ENCODE measurements at regions not wholly inside any gene's neighbourhood (a gene's known extent, or its start where the extent isn't known, plus 50 kb on each side); places are given as distances from the start of the nearest gene placed in this dataset.
"Not testable (repeated sequence)": the region's sequence is repeated elsewhere in the genome, so short reads cannot be mapped to it uniquely, and the experiment has no call there.

GRCh38 chr1:83505148-83505547 lies 493.8 kb downstream of the TTLL7 start:
- no peak for DNase-seq

DNA sequence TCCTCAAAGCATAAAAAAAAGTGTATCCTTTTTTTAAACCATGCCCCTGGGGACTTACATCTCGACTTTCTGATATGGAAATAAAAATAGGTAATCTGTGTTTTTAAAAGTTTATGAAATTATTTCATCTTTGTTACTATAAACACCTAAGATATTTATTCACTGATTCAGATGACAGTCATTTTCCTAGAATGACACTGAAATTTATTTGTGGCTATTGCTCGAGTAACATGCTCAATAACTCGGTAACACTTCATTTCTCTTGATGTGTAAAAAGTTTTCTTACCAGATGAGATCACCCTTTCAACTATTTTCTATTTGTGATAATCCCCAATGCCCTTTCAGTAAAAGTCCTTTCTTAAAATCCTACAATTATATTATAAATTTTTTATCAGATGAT lies 495.8 kb downstream of the TTLL7 start:
- no peak for DNase-seq

DNA sequence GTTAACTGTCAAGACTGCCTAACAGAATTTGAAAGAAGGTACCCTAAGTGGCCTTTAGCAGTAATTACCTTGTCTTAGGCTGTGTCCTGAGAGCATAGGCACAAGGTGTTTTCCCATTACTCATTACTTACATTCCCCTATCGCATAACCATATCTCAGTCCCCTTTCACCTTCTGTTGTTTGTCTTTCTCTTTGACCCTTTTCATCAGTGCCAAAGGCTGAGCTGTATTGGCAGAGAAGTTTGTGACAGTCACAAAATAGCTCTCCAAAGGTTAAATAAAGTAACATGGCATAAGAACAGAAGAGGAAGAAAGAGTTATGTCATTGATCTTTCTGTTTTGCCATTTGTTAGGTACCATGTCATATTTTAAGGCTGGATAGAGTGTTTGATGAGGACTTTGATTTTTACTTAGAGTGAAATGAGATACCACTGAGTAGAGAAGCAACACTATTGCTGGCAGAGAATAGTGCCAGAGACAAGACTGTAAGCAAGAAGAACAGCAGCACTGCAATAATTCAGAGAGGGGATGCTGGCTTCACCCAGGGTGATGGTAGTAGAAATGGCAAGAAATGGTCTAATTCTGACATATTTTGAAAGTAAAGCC lies 497.8 kb downstream of the TTLL7 start:
- no peak for DNase-seq

DNA sequence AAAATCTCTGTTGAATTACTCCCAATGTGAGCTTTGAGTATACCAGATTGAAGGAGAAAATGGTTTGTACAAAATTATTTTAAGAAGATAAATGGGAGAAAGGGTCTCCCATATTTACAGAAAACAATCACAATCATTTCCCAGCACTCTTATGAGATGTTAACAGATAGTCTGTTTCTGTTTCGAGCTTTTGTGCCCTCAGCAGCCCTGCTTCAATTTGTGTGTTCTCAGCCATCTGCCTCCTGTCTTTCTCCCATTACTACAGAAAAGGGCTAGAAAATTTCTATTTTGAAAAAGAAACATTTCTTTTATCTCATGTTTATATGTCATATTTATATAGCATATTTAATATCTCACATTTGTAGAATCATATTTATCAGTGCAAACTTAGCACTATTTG lies 498.4 kb downstream of the TTLL7 start:
- DNase-seq = no peak

GRCh38 chr1:83499998-83500397 lies 498.9 kb downstream of the TTLL7 start:
- no peak for DNase-seq

DNA sequence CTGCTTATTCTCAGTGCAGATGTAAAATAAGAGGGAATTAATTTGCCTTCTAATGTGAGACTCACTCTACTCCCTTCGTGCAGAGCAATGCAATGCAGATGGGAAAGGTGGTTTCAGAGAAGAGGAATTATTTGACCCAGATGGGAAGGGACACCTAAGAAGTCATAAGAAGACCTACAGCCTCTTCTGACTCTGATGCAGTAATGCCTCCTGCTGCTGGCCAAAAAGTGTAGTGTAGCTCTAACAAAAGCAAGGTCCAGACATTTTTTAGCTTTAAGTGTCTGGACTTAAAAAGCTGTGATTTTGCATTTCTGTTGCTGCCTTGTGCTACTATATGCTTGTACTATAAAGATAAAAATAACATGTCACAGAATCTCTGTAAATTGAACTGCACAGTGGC lies 501.4 kb downstream of the TTLL7 start:
- no peak for DNase-seq

DNA sequence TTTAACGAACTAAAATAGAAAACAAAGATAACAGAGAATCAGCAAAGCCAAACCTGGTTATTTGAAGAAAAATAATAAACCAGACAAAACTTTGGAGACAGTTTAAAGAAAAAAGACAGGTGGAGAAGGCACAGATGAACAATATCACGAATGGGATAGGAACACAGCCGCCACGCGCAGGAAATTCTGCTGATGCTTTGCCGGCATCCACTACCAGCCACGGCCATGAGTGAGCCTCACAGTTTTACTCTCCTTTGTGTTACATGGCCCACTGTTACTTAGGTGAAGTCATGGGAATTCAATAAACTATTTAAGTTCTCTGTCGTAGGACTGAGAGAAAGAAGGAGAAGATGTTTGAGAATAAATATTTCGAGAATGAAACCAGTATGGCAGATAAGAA lies 503.4 kb downstream of the TTLL7 start:
- DNase-seq = no peak

GRCh38 chr1:83493633-83494032 lies 505.3 kb downstream of the TTLL7 start:
- DNase-seq = no peak

DNA sequence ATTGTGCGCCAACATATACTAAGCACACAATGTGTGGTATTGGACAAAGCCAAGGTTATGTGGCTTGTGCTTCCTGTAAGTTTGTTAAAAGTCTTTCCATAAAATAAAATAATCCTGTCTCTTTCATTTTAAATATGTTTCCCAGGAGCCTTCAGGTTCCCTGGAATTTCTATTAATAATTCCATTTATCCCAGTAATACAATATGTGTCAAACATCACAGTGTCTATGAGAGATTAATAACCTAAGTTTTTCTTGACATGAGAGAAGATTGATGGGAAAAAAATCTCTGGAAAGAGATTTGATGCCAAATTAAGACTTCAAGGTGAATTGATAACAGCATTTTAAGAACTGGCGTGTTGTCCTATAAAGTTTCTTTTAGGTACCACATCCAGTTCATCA lies 507.0 kb downstream of the TTLL7 start:
- no peak for DNase-seq

DNA sequence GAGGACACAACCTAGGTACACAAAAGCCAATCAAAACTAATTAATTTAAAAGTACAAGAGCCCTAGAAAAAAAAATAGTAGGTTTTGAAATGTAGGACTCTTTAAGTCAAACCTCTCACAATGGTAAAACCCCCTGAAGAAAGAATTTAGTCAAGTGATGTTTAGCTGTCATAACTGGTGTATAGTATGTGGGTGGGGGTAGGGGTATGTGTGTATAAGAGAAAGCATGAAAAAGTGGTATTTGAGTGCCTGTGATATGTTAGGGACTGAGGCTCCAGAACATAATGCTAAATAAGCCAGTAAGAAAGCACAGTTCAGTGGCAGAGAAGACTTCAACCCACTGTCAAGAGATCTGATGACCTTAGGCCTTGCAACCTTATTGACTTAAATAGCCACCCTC lies 507.9 kb downstream of the TTLL7 start:
- DNase-seq = no peak

DNA sequence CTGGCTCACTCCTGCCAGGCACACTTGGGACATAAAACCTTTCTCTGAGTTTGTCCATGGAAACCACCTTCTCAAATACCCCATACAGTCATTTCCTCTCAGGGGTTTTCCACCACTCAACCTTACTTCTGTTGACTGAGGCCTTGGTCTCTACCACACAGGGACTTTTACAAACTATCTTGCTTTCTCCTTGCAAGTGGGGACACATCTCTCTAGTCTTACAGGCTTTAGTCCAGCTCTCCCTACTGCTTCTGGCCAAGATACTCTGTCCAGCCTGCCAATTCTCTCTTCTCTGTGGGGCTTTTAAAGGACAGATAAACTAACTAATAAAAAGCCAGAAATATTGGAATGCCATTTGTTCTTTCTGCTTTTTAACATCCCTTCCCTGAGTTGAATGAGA lies 510.8 kb downstream of the TTLL7 start:
- not testable (repeated sequence) for DNase-seq

GRCh38 chr1:83487460-83487859 lies 511.5 kb downstream of the TTLL7 start:
- DNase-seq = not testable (repeated sequence)

DNA sequence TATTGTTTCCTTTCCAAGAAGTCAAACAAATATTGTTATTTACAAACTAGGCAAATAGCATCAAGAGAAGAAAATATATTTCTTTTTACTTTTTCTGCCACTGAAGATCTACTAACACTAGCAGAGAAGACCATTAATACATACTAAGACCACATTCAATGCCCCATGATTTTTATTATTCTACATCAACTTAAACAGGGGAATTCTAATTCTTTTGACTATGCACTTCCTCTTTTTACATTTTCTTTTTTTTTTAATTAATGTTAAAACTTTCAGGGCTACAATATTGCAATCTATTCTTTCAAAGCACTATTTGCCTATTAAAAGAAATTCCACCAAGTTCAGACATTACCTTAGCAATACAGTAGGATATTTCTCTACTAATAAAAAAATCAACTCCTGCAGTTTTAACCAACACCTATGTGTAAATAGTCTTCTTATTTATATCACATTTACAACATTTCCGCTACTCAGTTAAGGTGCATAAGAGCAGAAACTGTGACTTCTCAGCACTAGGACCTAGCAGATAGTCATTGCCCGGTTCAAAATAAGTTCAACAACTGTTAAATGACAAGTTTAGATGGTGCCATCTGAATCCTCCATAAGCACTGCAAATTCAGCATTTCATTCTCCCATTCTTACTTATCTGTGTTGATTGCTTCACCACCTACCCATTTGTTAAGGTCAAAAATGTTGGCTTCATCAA lies 513.5 kb downstream of the TTLL7 start:
- DNase-seq = not testable (repeated sequence)

- DNase-seq = not testable (repeated sequence)
These were observed 517.6 kb downstream of the TTLL7 start for GRCh38 chr1:83481284-83481683.

DNA sequence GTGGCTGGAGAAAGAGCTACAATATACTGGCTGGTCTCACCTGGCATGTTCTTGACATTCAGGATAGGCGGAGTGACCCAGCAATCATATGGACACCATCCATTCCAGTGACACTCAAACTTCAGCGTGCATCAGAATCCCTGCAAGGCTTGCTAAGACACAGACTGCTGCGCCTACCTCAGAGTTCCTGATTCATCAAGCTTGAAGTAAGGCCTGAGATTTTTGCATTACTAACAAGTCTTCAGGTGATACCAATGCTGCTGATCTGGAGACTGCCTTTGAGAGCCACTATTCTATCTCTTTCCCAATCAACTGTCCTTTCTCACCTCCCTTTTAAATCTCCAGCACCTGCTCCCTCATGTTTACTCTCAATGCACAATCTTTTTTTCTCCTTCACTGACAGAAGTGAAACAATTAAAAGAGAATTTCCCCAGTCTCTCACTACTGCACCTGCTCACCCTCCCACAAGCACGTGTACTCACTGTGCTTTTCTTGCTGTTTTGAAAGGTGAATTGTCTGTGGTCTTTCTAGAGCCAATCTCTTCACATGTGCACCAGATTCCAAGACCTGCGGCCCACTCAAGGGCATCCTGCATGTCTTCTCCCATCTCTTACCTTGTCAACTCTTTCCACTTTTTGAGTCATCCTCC lies 519.2 kb downstream of the TTLL7 start:
- not testable (repeated sequence) for DNase-seq

- DNase-seq = not testable (repeated sequence)
These were observed 520.8 kb downstream of the TTLL7 start for GRCh38 chr1:83478127-83478526.

GRCh38 chr1:83476518-83476917 lies 522.4 kb downstream of the TTLL7 start:
- DNase-seq = not testable (repeated sequence)

GRCh38 chr1:83474946-83475345 lies 524.0 kb downstream of the TTLL7 start:
- DNase-seq = not testable (repeated sequence)

DNA sequence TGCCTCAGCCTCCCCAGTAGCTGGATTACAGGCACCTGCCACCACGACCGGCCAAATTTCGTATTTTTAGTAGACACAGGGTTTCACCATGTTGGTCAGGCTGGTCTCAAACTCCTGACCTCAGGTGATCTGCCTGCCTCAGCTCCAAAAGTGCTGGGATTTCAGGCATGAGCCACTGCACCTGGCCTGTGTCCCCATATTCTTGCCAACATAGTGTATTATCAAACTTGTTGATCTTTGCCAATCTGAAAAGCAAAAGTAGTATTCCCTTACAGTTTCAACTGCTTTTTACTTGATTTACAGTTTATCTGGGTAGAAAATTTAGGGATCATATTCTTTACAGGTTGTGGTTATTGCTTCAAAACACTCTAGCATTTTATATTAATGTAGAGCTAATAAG lies 524.9 kb downstream of the TTLL7 start:
- not testable (repeated sequence) for DNase-seq

- DNase-seq = not testable (repeated sequence)
These were observed 526.9 kb downstream of the TTLL7 start for GRCh38 chr1:83472066-83472465.

GRCh38 chr1:83471272-83471671 lies 527.7 kb downstream of the TTLL7 start:
- DNase-seq = not testable (repeated sequence)

- DNase-seq = not testable (repeated sequence)
These were observed 530.6 kb downstream of the TTLL7 start for GRCh38 chr1:83468336-83468735.

DNA sequence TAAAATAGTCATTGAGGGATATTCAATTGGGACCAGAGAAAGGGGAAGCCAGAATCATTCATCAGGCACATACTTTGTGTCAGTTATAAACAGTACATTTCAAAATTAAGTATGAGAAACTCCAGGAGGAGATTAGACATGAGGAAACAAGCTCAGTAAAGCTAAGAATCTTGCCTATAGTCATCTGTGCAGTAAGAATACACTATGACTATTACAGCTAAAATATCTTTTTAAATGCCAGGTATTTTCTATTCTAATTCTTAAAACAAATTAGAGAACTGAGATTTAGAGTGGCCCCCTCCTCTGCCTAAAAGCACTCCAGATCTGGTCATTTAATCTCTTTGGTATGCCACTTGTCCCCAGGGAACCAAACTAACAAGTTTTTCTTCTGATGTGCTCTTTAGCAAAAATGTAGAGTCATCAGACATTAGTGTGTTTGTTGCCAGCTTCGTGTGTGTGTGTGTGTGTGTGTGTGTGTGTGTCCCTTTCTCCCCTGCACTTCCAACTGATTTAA lies 541.1 kb downstream of the TTLL7 start:
- DNase-seq = not testable (repeated sequence)

- DNase-seq = not testable (repeated sequence)
These were observed 541.7 kb downstream of the TTLL7 start for GRCh38 chr1:83457281-83457680.

Measured in NCI-H2081 treated with DMSO at 0.1 percent for 48 hours (cell line).